ENCODE measurements at regions not wholly inside any gene's neighbourhood (a gene's known extent, or its start where the extent isn't known, plus 50 kb on each side); places are given as distances from the start of the nearest gene placed in this dataset.

GRCh38 chr6:113344969-113345368, 512.2 kb upstream of the MARCKS start:
- peak; percentile 62 for DNase-seq (ENCODE audit: low read depth)

GRCh38 chr6:113347436-113347835, 509.7 kb upstream of the MARCKS start:
- DNase-seq (ENCODE audit: low read depth), result peak; percentile 52

GRCh38 chr6:113350461-113350860, 506.7 kb upstream of the MARCKS start:
- peak; percentile 54 for DNase-seq (ENCODE audit: low read depth)

GRCh38 chr6:113351173-113351834, 505.8 kb upstream of the MARCKS start:
- peak; percentile 77 for DNase-seq (ENCODE audit: low read depth)

- peak; percentile 82 for DNase-seq (ENCODE audit: low read depth)
These were observed 504.9 kb upstream of the MARCKS start for GRCh38 chr6:113352029-113352801.

- DNase-seq (ENCODE audit: low read depth), result no peak
These were observed 504.3 kb upstream of the MARCKS start for GRCh38 chr6:113352831-113353230.

- no peak for DNase-seq (ENCODE audit: low read depth)
These were observed 503.8 kb upstream of the MARCKS start for GRCh38 chr6:113353392-113353791.

GRCh38 chr6:113354204-113354895, 502.8 kb upstream of the MARCKS start:
- no peak for DNase-seq (ENCODE audit: low read depth)

GRCh38 chr6:113356139-113356538, 501.0 kb upstream of the MARCKS start:
- no peak for DNase-seq (ENCODE audit: low read depth)

GRCh38 chr6:113357041-113357440, 500.1 kb upstream of the MARCKS start:
- DNase-seq (ENCODE audit: low read depth), result no peak

- DNase-seq (ENCODE audit: low read depth), result no peak
These were observed 499.0 kb upstream of the MARCKS start for GRCh38 chr6:113358063-113358583.

GRCh38 chr6:113359155-113360140, 497.7 kb upstream of the MARCKS start:
- DNase-seq (ENCODE audit: low read depth), result peak; percentile 73

GRCh38 chr6:113361014-113361645, 496.0 kb upstream of the MARCKS start:
- DNase-seq (ENCODE audit: low read depth), result peak; percentile 94

- peak; percentile 47 for DNase-seq (ENCODE audit: low read depth)
These were observed 494.7 kb upstream of the MARCKS start for GRCh38 chr6:113362301-113363047.

GRCh38 chr6:113363048-113363798, 493.9 kb upstream of the MARCKS start:
- no peak for DNase-seq (ENCODE audit: low read depth)

GRCh38 chr6:113363866-113364265, 493.3 kb upstream of the MARCKS start:
- no peak for DNase-seq (ENCODE audit: low read depth)

GRCh38 chr6:113364766-113365165, 492.4 kb upstream of the MARCKS start:
- DNase-seq (ENCODE audit: low read depth), result no peak

GRCh38 chr6:113365191-113365590, 492.0 kb upstream of the MARCKS start:
- DNase-seq (ENCODE audit: low read depth), result peak; percentile 51

GRCh38 chr6:113366505-113366904, 490.6 kb upstream of the MARCKS start:
- no peak for DNase-seq (ENCODE audit: low read depth)
